C4-2B (cell line): ENCODE measurements at regions not wholly inside any gene's neighbourhood (a gene's known extent, or its start where the extent isn't known, plus 50 kb on each side); places are given as distances from the start of the nearest gene placed in this dataset.

ENCODE experiments used
- H3K27ac ChIP-seq: fragments of 450-650 bp; 2 replicates; pipeline ENCODE4 v1.5.1; 2017
- CTCF ChIP-seq: fragments of 450-650 bp; conservative IDR thresholded peaks from 2 replicates; pipeline ENCODE4 v1.5.1; 2017; ENCODE audit warnings: mild to moderate bottlenecking
- ZFX ChIP-seq: fragments of 450-650 bp; IDR thresholded peaks from 2 replicates; pipeline ENCODE4 v1.6.1; 2017

- no peak for TF ChIP-seq ZFX
- no peak for TF ChIP-seq CTCF
- H3K27ac ChIP-seq, result no peak overlapping the region
These were observed 439.8 kb upstream of the NR3C2 start for GRCh38 chr4:148881860-148882643.

GRCh38 chr4:148874331-148874730 lies 432.1 kb upstream of the NR3C2 start:
- TF ChIP-seq ZFX (no peak), CTCF (peak; percentile 42)
- no peak overlapping the region for H3K27ac ChIP-seq

GRCh38 chr4:148868191-148868590 lies 426.0 kb upstream of the NR3C2 start:
- no peak for TF ChIP-seq CTCF
- no peak for TF ChIP-seq ZFX
- H3K27ac ChIP-seq, result no peak overlapping the region

GRCh38 chr4:148866666-148867065 lies 424.5 kb upstream of the NR3C2 start:
- no peak overlapping the region for H3K27ac ChIP-seq
- no peak for TF ChIP-seq CTCF
- no peak for TF ChIP-seq ZFX

GRCh38 chr4:148857973-148858534 lies 415.8 kb upstream of the NR3C2 start:
- TF ChIP-seq ZFX (no peak), CTCF (no peak)
- no peak overlapping the region for H3K27ac ChIP-seq

- H3K27ac ChIP-seq, result no peak overlapping the region
- no peak for TF ChIP-seq CTCF
These were observed 415.2 kb upstream of the NR3C2 start for GRCh38 chr4:148857239-148857972.

GRCh38 chr4:148854203-148854602 lies 412.0 kb upstream of the NR3C2 start:
- TF ChIP-seq CTCF (no peak), ZFX (no peak)
- no peak overlapping the region for H3K27ac ChIP-seq
